KMS-11 (cell line): ENCODE measurements at regions not wholly inside any gene's neighbourhood (a gene's known extent, or its start where the extent isn't known, plus 50 kb on each side); places are given as distances from the start of the nearest gene placed in this dataset.

Experiments
- H2AFZ ChIP-seq: fragments of 200-600 bp; sonication (generic); 2 replicates; pipeline ENCODE4 v1.6.1; 2016; ENCODE audit warnings: antibody characterized with exemption, mixed run types, low read depth
- H3K27ac ChIP-seq: fragments of 200-600 bp; sonication (generic); 2 replicates; pipeline ENCODE4 v1.6.1; 2016; ENCODE audit warnings: mild to moderate bottlenecking, mixed run types
- H3K27me3 ChIP-seq: fragments of 200-600 bp; sonication (generic); 2 replicates; pipeline ENCODE4 v1.6.1; 2017; ENCODE audit warnings: mild to moderate bottlenecking, low read depth, mixed run types, moderate library complexity; ENCODE audit not compliant: insufficient read depth
- H3K36me3 ChIP-seq: fragments of 200-600 bp; sonication (generic); 2 replicates; pipeline ENCODE4 v1.6.1; 2017; ENCODE audit warnings: mild to moderate bottlenecking, mixed run types; ENCODE audit not compliant: insufficient read depth
- H3K4me1 ChIP-seq: fragments of 200-600 bp; sonication (generic); 2 replicates; pipeline ENCODE4 v1.6.1; 2016; ENCODE audit warnings: mild to moderate bottlenecking, low read depth, mixed run types; ENCODE audit not compliant: poor library complexity, severe bottlenecking
- H3K4me2 ChIP-seq: fragments of 200-600 bp; sonication (generic); 2 replicates; pipeline ENCODE4 v1.7.0; 2016; ENCODE audit warnings: mild to moderate bottlenecking, mixed run types
- H3K4me3 ChIP-seq: fragments of 200-600 bp; sonication (generic); IDR thresholded peaks from 2 replicates; pipeline ENCODE4 v1.6.1; 2017; ENCODE audit warnings: low read depth, low read length, mixed read lengths; ENCODE audit not compliant: insufficient read depth
- H3K79me2 ChIP-seq: fragments of 200-600 bp; sonication (generic); 2 replicates; pipeline ENCODE4 v1.6.1; 2016; ENCODE audit warnings: low read depth, mixed run types; ENCODE audit not compliant: insufficient read depth
- H3K9ac ChIP-seq: fragments of 200-600 bp; sonication (generic); 2 replicates; pipeline ENCODE4 v1.6.1; 2016; ENCODE audit warnings: mild to moderate bottlenecking, mixed run types
- H4K20me1 ChIP-seq: fragments of 200-600 bp; sonication (generic); 2 replicates; pipeline ENCODE4 v1.6.1; 2016; ENCODE audit warnings: mild to moderate bottlenecking, mixed run types; ENCODE audit not compliant: insufficient read depth
- TF ChIP-seq, protein P1 (sequence below): fragments of 200-600 bp; sonication (generic); conservative IDR thresholded peaks from 2 replicates; pipeline ENCODE4 v1.6.1; 2017; ENCODE audit warnings: low read depth, mild to moderate bottlenecking, antibody characterized with exemption, low read length, moderate library complexity, mixed read lengths

DNA sequence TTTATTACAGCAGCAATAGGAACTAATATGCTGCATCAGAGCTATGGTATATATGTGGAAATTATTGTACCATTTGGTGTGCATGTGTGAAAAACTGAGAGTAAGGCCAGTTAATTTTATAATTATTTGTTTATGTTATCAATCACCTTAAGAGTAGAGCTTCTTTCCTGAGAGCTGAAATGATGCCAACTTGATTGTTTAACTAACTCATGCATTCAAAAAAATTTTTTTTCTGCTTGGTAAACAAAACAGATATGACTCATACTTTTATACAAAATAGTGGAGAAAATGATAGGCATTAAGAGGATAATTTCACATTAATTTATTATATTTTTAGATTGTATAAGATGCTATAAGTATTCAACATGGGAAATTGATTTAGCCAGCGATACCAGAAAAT, 622.7 kb downstream of the RAPGEF2 start:
- TF ChIP-seq, protein P1, sequence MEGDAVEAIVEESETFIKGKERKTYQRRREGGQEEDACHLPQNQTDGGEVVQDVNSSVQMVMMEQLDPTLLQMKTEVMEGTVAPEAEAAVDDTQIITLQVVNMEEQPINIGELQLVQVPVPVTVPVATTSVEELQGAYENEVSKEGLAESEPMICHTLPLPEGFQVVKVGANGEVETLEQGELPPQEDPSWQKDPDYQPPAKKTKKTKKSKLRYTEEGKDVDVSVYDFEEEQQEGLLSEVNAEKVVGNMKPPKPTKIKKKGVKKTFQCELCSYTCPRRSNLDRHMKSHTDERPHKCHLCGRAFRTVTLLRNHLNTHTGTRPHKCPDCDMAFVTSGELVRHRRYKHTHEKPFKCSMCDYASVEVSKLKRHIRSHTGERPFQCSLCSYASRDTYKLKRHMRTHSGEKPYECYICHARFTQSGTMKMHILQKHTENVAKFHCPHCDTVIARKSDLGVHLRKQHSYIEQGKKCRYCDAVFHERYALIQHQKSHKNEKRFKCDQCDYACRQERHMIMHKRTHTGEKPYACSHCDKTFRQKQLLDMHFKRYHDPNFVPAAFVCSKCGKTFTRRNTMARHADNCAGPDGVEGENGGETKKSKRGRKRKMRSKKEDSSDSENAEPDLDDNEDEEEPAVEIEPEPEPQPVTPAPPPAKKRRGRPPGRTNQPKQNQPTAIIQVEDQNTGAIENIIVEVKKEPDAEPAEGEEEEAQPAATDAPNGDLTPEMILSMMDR, result no peak
- H4K20me1 ChIP-seq, result no peaks in the 10 kb centered on the region
- no peak overlapping the region for H3K4me3 ChIP-seq
- no peaks in the 10 kb centered on the region for H3K36me3 ChIP-seq
- no peaks in the 10 kb centered on the region for H3K27me3 ChIP-seq
- H2AFZ ChIP-seq, result no peak overlapping the region
- no peak overlapping the region for H3K9ac ChIP-seq
- no peaks in the 10 kb centered on the region for H3K79me2 ChIP-seq
- H3K4me2 ChIP-seq, result no peak overlapping the region
- no peaks in the 10 kb centered on the region for H3K4me1 ChIP-seq
- H3K27ac ChIP-seq, result no peak overlapping the region

- no peaks in the 10 kb centered on the region for H3K4me1 ChIP-seq
- no peaks in the 10 kb centered on the region for H4K20me1 ChIP-seq
Observed at GRCh38 chr4:159735281-159736207, 632.7 kb downstream of the RAPGEF2 start.

GRCh38 chr4:159736411-159736810, 633.5 kb downstream of the RAPGEF2 start:
- Histone ChIP-seq H2AFZ (no peak overlapping the region), H3K9ac (no peak overlapping the region), H3K27me3 (no peaks in the 10 kb centered on the region), H3K4me3 (no peak overlapping the region), H3K27ac (no peak overlapping the region), H3K4me1 (no peaks in the 10 kb centered on the region), H4K20me1 (no peaks in the 10 kb centered on the region), H3K36me3 (no peaks in the 10 kb centered on the region), H3K4me2 (no peak overlapping the region), H3K79me2 (no peaks in the 10 kb centered on the region)
- TF ChIP-seq, protein P1, result no peak

More at GRCh38 chr4:159735281-159736207, 632.7 kb downstream of the RAPGEF2 start:
- Histone ChIP-seq H2AFZ (no peak overlapping the region), H3K36me3 (no peaks in the 10 kb centered on the region), H3K79me2 (no peaks in the 10 kb centered on the region), H3K4me2 (no peak overlapping the region), H3K4me3 (no peak overlapping the region), H3K9ac (no peak overlapping the region), H3K27ac (no peak overlapping the region), H3K27me3 (no peaks in the 10 kb centered on the region)
- TF ChIP-seq, protein P1, result no peak

DNA sequence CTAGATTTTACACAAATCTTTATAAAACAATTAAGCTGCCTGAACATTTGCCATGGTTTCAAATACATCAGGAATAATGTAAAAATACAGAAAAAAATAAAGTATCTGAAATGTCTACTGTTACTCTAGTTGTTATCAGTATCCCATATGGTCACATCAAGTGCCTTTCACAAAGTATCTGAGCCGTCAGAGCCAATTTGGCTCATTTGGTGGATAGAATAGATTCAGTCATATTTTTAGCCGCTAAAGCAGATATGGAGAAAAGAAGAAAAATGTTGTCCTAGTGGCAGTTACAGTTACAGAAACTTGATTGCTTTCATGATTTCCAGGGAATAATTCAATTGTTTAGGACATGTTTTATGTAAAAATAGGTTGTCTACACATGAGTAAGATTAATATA, 641.1 kb downstream of the RAPGEF2 start:
- no peak overlapping the region for H3K4me2 ChIP-seq
- no peak overlapping the region for H3K9ac ChIP-seq
- H3K27me3 ChIP-seq, result no peaks in the 10 kb centered on the region
- H3K36me3 ChIP-seq, result no peaks in the 10 kb centered on the region
- H3K79me2 ChIP-seq, result no peaks in the 10 kb centered on the region
- no peak overlapping the region for H3K27ac ChIP-seq
- no peaks in the 10 kb centered on the region for H3K4me1 ChIP-seq
- H3K4me3 ChIP-seq, result no peak overlapping the region
- no peaks in the 10 kb centered on the region for H4K20me1 ChIP-seq
- no peak overlapping the region for H2AFZ ChIP-seq
- TF ChIP-seq, protein P1, result no peak
